ENCODE measurements at regions not wholly inside any gene's neighbourhood (a gene's known extent, or its start where the extent isn't known, plus 50 kb on each side); places are given as distances from the start of the nearest gene placed in this dataset.

DNA sequence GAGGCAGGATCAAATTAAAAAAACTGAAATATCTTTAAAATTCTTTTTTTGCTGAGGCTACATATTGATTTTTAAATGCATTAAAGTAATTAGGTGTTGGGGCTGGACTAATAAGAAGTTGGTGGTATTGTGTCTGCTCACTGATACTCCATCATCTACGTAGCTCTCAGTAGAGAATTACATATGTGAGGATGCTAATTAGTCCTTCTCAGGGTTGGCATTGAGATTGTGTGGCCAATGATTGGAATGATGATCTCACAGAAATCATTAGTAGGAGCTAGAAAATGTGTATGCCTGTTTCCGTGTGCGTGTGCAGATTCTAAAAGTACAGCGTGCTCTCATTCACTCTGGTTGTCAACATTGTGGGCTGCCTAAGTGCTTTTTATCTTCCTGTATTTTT lies 283.8 kb downstream of the SH3GL2 start:
- Histone ChIP-seq H2BK120ac (ENCODE audit: low read depth, low read length) (no peak overlapping the region), H3K9me1 (ENCODE audit: insufficient read depth, low read length) (no peaks in the 10 kb centered on the region), H2BK15ac (ENCODE audit: low read depth, low read length) (no peak overlapping the region), H2BK20ac (ENCODE audit: low read depth, low read length) (no peak overlapping the region), H4K20me1 (ENCODE audit: insufficient read depth, low read length) (no peaks in the 10 kb centered on the region), H3K4me1 (ENCODE audit: control insufficient read depth, insufficient read depth, low read length) (no peaks in the 10 kb centered on the region), H3K14ac (replicated peaks; ENCODE audit: low read depth, low read length) (no peak overlapping the region), H2BK5ac (ENCODE audit: low read depth, low read length, poor library complexity, severe bottlenecking) (no peak overlapping the region), H3K4me2 (ENCODE audit: low read depth, low read length) (no peak overlapping the region), H3K9ac (ENCODE audit: low read depth, low read length) (no peak overlapping the region), H4K91ac (ENCODE audit: insufficient read depth, low read depth, low read length) (no peak overlapping the region), H4K5ac (ENCODE audit: low read depth, low read length) (no peak overlapping the region), H3K27ac (ENCODE audit: insufficient read depth, low read length) (no peak overlapping the region), H3K27me3 (ENCODE audit: control insufficient read depth, insufficient read depth, low read length) (no peaks in the 10 kb centered on the region), H2AK5ac (ENCODE audit: low read depth, low read length) (no peak overlapping the region), H3K36me3 (ENCODE audit: control insufficient read depth, insufficient read depth, low read length) (no peaks in the 10 kb centered on the region), H3K9me3 (ENCODE audit: control insufficient read depth, insufficient read depth, low read length) (no peaks in the 10 kb centered on the region), H2AFZ (replicated peaks; ENCODE audit: low read length, poor library complexity) (no peak overlapping the region), H3K4me3 (ENCODE audit: insufficient read depth, low read depth, low read length) (no peak overlapping the region), H2AK9ac (replicated peaks; ENCODE audit: low read depth, low read length, poor library complexity) (no peak overlapping the region), H4K8ac (ENCODE audit: low read depth in 2 of 2, low read length in 2 of 2) (no peak overlapping the region), H3K4ac (ENCODE audit: low read depth, low read length) (no peak overlapping the region), H3K23ac (ENCODE audit: low read depth, low read length) (no peak overlapping the region), H3K79me1 (ENCODE audit: low read depth in 1 of 2, low read length in 2 of 2) (no peaks in the 10 kb centered on the region), H3K56ac (ENCODE audit: extremely low read depth, insufficient read depth, low read length) (no peak overlapping the region), H3K18ac (ENCODE audit: low read depth, low read length) (no peak overlapping the region)
- no TSS peak for BruUV-seq (replicated peaks)
- in situ Hi-C loops (cut with MboI; ENCODE audit: low sequenced_read_pairs) (no loop called here), dilution Hi-C loops (cut with HindIII; ENCODE audit: low sequenced_read_pairs, unreplicated experiment) (no loop called here), intact Hi-C loops (cut with micrococcal nuclease) (no loop called here)
- ChIA-PET CTCF (no interaction called here), POLR2A (ENCODE audit: unreplicated experiment) (no interaction called here)
- TF ChIP-seq RCOR1 (IDR thresholded peaks at IDR 0.05; ENCODE audit: insufficient replicate concordance, low read length) (no peak), RAD21 (IDR thresholded peaks at IDR 0.05; ENCODE audit: low read length) (no peak)
- ATAC-seq (ENCODE audit: low read depth) (no peak), DNase-seq (no peak)
- no CpG with 5 or more reads among the region's 4 CpGs for WGBS, 2 experiments (ENCODE audit: extremely low coverage in 2 of 2, insufficient read length in 1 of 2)
